Daoy (cell line): ENCODE measurements at regions not wholly inside any gene's neighbourhood (a gene's known extent, or its start where the extent isn't known, plus 50 kb on each side); places are given as distances from the start of the nearest gene placed in this dataset.
"Not testable (repeated sequence)": the region's sequence is repeated elsewhere in the genome, so short reads cannot be mapped to it uniquely, and the experiment has no call there.

Experiments used
- DNase-seq: peaks from one replicate; pipeline ENCODE4 v3.0.0-alpha.2; 2015; ENCODE audit warnings: low read depth

DNA sequence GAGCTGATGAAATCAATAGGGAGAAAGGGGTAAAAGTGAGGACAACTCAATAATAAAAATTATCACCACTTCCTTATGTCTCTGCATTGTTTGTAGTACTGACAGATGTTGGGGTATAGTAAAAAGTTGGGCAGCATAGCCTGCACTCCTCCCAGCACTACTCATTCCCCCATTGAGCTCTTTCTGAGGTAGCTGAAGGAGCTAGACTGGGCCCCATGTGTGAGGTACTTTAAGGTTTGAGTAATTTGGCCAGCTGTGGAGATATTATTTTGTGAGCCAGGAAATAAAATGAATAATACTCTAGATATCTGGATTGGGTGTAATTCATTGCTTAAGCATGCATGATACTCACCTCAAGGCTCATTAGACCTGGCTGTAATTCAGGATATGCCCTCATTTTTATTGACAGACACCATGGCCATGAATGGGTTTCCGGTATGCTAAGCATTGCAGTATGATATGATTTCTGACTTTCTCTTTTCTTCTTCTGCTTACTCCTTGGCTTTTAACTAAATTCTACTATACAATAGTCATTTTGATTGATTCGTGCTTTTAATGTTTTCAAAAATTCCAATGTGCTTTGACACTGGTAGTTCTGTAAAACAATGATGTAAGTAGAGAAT lies 283.9 kb upstream of the RIMS1 start:
- DNase-seq, result peak; percentile 82

GRCh38 chr6:71603021-71603420 lies 283.3 kb upstream of the RIMS1 start:
- DNase-seq, result no peak

DNA sequence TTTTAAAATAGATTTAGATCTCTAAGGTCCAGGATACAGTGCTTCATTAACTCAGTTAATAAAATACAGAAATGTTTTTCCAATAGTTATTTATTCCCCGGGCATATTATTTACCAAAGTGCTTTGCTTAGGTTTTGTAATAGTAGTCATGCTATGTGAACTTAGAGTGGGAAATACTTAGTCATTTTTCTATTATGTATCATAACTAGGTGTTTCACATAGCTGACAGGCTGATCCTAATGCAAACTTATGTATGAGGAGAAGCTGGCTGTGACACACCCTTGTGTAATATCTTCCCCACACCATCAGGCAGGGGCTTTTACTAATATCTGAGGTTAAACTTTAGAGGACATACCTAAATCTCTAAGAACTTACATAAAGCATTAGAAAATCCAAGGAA lies 277.7 kb upstream of the RIMS1 start:
- no peak for DNase-seq

DNA sequence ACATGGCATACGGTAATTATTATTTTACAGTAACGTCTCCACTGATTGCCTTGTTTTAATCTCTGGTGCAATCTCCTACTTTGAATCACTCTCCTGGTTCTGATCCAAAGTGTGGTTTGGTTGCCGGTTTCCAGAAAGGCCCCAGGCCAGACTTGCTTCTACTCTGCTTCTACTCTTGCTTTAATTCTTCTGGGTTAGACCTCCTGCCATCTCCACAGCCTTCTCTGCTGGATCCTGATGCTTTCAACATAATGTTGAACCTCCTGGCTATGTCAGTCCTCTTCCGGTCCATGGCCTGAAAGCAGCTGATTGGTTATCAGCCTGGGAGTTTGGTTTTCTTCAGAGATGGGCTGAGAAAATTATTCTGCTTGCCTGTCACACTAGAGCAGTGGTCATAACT lies 266.5 kb upstream of the RIMS1 start:
- no peak for DNase-seq

- DNase-seq, result no peak
Observed at GRCh38 chr6:71621918-71622519, 264.3 kb upstream of the RIMS1 start.

DNA sequence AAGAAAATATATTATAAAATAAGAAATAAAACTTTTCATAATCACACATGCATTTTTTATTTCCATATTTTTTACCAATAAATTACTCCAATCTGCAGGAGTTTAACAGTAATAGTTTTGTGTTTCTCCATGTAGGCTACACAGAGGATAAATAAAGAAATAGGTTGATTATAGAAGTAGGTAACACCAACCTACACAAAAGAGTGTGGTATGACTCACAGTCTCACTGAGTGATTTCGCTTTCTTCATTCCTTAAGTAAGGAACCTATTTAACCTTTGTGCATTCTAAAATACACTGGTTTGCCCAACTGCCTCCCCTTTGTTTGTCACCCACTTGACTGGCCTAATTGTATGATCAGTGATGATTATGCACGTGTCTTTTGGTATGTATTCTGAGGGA lies 244.2 kb upstream of the RIMS1 start:
- no peak for DNase-seq

- no peak for DNase-seq
Observed at GRCh38 chr6:71642793-71643192, 243.6 kb upstream of the RIMS1 start.

- DNase-seq, result no peak
Observed at GRCh38 chr6:71645299-71645698, 241.1 kb upstream of the RIMS1 start.

DNA sequence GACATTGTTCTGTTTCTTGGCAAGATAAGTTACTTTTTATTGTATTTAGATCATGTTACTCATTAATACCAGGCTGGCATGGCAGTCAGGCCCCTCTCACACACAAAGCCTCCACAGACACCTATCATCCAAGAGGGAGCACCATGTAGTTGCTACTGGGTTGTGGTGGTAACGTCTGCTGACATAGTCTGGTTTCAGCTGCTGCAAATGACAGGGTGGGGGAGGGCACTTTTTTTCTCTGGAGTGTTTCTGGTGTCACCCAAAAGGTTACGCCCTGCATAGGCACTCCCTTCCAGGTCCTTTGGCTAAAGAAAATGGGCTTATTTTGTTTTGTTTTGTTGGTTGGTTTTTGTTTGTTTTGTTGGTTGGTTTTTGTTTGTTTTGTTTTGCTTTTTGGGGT lies 236.4 kb upstream of the RIMS1 start:
- DNase-seq, result no peak

DNA sequence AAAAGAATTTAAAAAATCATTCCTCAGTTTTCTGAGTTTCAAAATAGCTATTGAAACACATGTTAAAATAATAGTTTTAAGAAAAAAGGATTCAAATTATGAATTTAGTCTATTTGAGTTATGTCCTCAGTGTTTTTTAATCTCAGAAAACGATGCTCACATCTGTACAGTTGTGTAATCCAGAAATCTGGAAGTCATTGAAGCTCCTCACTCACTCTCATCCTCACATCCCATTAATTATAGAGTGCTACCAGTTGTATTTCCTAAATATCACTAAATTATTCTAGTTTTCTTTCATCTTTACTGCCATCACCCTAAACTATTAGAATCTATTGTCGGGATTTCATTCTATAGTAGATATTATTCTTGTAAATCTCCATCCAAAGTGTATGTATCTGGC lies 234.7 kb upstream of the RIMS1 start:
- no peak for DNase-seq

DNA sequence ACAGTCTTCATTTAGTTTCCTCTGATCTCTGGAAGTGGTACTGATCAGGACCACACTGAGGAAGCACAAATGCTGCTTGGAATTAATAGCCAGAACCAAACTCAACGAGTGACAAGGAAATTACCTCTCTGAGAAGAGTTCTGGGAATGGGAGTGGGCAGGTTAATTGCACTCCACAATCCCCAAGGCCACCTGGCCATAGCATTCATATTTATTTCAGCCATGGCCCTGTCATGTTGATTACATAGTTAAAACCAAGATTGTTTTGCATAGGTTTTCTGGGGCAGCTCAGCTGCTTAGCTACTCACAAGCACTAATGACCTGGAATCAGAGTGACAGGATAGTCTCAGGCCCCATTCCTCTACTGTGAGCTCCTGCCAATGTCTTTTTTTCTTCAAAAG lies 230.2 kb upstream of the RIMS1 start:
- no peak for DNase-seq

GRCh38 chr6:71665931-71666330 lies 220.4 kb upstream of the RIMS1 start:
- DNase-seq, result no peak

DNA sequence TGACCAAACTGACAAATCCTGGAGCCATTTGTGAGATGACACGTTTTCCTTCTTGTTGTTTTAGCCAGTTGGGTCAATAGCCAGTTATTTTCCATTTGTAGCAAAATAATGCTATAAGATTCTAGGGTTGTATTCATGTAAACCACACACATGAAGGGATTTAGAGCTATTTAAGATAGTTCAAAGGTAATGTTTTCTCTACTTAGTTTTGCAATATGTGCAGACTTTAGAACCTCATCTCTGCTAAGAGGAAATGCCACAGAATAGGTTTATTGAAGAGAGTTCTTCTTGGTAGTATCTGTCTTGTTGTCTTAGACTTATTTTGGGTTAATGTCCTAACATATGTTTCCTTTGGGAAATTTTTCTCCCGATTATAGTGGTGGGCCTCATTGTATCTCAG lies 213.5 kb upstream of the RIMS1 start:
- no peak for DNase-seq

DNA sequence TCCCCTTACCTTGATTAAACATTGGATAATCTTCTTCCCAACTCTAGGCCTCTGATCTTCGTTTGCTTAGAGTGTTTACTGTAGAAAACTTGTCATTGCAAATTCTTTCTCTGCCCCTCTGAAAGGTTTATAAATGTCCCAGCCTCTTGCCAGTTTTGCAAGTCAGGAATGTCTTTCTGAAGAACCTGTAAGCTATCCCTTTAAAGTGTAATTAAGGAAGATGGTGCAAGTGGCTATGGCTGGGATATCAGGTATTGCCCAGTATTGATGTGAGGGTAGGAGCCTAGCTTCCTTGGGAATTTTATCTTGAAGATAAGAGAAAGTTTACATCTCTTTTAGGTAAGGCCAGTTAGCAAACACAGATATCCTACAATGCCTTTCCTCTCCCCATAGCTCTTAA lies 211.0 kb upstream of the RIMS1 start:
- DNase-seq, result no peak

GRCh38 chr6:71676298-71676697 lies 210.1 kb upstream of the RIMS1 start:
- DNase-seq, result no peak

- DNase-seq, result no peak
Observed at GRCh38 chr6:71678091-71678490, 208.3 kb upstream of the RIMS1 start.

DNA sequence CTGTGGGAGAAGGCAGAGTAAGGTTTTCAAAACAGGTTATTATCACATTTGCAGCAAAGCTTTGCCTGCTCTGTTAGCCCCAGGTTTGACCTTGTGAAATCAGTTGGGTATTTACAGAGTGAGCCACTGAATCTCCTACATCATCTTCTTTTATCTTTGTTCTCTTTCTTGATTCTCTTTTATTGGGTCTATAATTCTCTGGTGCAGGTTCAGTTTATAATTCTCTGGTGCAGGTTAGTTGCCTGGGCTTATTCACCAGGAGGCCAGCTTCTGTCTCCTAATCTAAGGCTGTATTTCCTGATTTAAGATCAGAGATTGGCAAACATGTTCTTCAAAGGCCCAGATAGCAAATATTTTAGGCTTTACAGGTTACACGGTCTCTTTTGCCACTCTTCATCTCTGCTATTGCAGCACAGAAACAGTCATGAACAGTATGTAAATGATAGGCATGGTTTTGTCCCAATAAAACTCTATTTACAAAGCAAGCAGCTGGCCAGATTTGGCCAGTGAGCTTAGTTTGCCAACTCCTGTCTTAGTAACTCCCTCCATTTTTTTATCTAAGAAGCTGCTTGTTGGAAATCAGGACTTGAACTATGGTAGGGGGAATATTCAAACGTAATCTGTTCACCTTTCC lies 205.0 kb upstream of the RIMS1 start:
- DNase-seq, result no peak

DNA sequence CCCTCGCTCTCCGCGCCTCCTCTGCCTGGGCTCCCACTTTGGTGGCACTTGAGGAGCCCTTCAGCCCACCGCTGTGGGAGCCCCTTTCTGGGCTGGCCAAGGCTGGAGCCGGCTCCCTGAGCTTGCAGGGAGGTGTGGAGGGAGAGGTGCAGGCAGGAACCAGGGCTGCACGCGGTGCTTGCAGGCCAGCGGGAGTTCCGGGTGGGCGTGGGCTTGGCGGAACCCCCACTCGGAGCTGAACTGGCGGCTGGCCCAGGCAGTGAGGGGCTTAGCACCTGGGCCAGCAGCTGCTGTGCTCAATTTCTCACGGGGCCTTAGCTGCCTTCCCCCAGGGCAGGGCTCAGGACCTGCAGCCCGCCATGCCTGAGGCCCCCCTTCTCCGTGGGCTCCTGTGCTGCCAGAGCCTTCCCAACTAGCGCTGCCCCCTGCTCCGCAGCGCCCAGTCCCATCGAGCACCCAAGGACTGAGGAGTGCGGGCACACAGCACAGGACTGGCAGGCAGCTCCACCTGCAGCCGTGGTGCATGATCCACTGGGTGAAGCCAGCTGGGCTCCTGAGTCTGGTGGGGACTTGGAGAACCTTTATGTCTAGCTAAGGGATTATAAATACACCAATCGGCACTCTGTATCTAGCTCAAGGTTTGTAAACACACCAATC lies 200.2 kb upstream of the RIMS1 start:
- DNase-seq, result not testable (repeated sequence)

DNA sequence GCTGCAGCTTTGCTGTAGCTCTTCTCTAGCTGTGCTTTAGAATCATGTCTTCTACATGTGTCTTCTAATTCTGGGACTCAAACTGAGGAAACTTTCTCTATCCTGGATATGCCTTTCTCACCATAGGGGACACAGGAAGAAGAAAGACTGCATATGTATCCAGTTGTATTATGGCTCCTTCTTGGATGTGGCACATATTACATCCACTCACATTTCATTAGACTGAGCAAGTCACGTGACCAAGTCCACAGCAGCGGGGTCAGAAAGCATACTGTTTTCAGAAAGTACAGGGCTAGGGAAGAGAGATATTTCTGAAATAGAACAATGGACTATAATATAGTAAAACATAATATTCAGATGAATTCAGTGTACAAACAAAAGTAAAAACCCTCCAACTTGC lies 187.6 kb upstream of the RIMS1 start:
- no peak for DNase-seq

DNA sequence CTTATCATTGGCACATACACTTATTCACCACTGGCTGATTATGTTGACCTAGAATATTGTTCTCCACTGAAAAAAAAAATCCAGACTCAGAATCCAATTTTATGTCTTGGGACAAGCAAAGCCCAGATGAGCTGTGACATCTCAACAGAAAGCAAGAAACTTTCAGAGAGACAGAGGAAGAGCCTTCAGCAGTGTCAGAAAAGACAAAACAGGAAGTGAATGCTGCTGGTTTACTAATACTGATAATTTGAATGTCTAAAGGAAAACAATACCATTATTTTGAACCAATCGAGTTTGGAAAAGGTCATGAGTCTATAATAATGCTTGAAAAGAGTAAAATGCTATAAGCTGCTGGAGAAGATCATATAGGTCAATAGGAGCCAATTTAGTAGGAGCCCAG lies 179.8 kb upstream of the RIMS1 start:
- no peak for DNase-seq

GRCh38 chr6:71707059-71707458 lies 179.3 kb upstream of the RIMS1 start:
- DNase-seq, result no peak

- no peak for DNase-seq
Observed at GRCh38 chr6:71720705-71721104, 165.6 kb upstream of the RIMS1 start.

GRCh38 chr6:71721642-71722041 lies 164.7 kb upstream of the RIMS1 start:
- DNase-seq, result peak; percentile 43
